ENCODE measurements at regions not wholly inside any gene's neighbourhood (a gene's known extent, or its start where the extent isn't known, plus 50 kb on each side); places are given as distances from the start of the nearest gene placed in this dataset.

DNA sequence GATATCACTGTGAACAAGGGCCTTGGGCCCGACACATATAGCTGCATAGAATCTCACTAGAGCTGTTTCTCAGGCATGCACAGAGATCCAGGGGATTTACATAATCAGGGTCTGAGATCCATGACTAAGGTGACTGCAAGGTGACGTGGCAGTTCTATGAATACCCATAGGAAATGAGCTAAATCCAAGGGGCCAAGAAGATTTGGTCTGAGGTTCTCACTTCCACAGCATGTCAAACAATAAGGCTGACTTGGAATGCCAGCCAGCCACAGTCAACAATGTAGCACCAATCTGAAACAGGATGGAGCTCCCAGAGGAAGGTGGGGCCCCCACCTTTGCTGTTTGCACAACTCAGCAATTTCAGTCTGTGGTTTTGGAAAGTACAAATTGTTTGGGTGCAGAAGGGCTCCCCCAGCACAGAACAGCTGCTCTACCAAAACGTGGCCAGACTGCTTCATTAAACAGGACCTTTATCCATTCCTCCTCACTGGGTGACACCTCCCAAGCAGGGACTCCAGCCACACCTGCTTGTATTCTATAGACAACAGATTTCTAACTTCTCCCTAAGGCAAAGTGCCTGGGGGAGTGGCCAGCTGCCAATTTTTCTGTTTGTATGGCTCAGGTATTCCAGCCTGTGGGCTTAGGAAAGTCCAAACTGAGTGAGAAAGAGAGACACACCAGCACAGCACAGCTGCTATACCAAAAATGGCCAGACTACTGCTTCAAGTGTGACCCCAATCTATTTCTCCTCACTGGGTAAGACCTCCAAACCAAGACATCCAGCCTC lies 333.4 kb downstream of the KDM5D start:
- WGBS, result 33% methylated on average over 2 of the region's 3 CpGs
- H3K9me3 ChIP-seq, result no peaks in the 10 kb centered on the region
- intact Hi-C loops (cut with DNase I), result no loop called here
- DNase-seq (ENCODE audit: low spot score), result peak; percentile 66
- no peaks in the 10 kb centered on the region for H3K36me3 ChIP-seq
- H3K27me3 ChIP-seq (replicated peaks; ENCODE audit: insufficient read depth), result no peaks in the 10 kb centered on the region
- peak overlapping the region in 1 of 2 donors; percentile 38 for H3K27ac ChIP-seq
- H3K4me1 ChIP-seq (replicated peaks), result no peaks in the 10 kb centered on the region
- no peak overlapping the region for H3K4me3 ChIP-seq
- TF ChIP-seq, protein P1, sequence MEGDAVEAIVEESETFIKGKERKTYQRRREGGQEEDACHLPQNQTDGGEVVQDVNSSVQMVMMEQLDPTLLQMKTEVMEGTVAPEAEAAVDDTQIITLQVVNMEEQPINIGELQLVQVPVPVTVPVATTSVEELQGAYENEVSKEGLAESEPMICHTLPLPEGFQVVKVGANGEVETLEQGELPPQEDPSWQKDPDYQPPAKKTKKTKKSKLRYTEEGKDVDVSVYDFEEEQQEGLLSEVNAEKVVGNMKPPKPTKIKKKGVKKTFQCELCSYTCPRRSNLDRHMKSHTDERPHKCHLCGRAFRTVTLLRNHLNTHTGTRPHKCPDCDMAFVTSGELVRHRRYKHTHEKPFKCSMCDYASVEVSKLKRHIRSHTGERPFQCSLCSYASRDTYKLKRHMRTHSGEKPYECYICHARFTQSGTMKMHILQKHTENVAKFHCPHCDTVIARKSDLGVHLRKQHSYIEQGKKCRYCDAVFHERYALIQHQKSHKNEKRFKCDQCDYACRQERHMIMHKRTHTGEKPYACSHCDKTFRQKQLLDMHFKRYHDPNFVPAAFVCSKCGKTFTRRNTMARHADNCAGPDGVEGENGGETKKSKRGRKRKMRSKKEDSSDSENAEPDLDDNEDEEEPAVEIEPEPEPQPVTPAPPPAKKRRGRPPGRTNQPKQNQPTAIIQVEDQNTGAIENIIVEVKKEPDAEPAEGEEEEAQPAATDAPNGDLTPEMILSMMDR (IDR thresholded peaks at IDR 0.05), result no peak
- TF ChIP-seq POLR2AphosphoS5 (IDR thresholded peaks at IDR 0.05) (peak; percentile 38), POLR2A (IDR thresholded peaks at IDR 0.05) (no peak)

GRCh38 chrY:19406246-19406645 lies 338.3 kb downstream of the KDM5D start:
- no peaks in the 10 kb centered on the region for H3K36me3 ChIP-seq
- TF ChIP-seq POLR2A (IDR thresholded peaks at IDR 0.05) (no peak), POLR2AphosphoS5 (IDR thresholded peaks at IDR 0.05) (no peak)
- TF ChIP-seq, protein P1 (IDR thresholded peaks at IDR 0.05), result no peak

GRCh38 chrY:19405598-19405997 lies 338.9 kb downstream of the KDM5D start:
- H3K4me1 ChIP-seq (replicated peaks), result no peaks in the 10 kb centered on the region
- WGBS, result 82% methylated on average over 4 of the region's 4 CpGs

More at GRCh38 chrY:19406246-19406645, 338.3 kb downstream of the KDM5D start:
- H3K27ac ChIP-seq, result no peak overlapping the region
- no peaks in the 10 kb centered on the region for H3K9me3 ChIP-seq
- no peaks in the 10 kb centered on the region for H3K27me3 ChIP-seq (replicated peaks; ENCODE audit: insufficient read depth)
- H3K4me3 ChIP-seq, result no peak overlapping the region
- no peak for DNase-seq (ENCODE audit: low spot score)
- intact Hi-C loops (cut with DNase I), result no loop called here
- no peaks in the 10 kb centered on the region for H3K4me1 ChIP-seq (replicated peaks)

DNA sequence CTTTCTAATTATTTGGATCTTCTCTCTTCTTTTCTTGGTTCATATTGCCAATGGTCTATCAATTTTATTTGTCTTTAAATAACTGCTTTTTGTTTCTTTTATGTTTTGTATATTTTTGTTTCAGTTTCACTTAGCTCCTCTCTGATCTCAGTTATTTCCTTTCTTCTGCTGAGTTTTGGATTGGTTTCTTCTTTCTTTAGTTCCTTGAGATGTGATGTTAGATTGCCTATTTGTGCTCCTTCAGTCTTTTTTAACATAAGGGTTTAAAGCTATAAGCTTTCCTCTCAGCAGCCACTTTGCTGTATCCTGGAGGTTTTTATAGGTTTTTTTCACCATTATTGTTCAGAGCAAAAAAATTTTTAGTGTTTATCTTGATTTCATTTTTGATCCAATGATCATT lies 351.6 kb downstream of the KDM5D start:
- intact Hi-C loops (cut with DNase I), result no loop called here
- no peak for TF ChIP-seq POLR2AphosphoS5 (IDR thresholded peaks at IDR 0.05)
- TF ChIP-seq, protein P1 (IDR thresholded peaks at IDR 0.05), result no peak

More at GRCh38 chrY:19405598-19405997, 338.9 kb downstream of the KDM5D start:
- intact Hi-C loops (cut with DNase I), result no loop called here
- Histone ChIP-seq H3K4me3 (no peak overlapping the region), H3K9me3 (no peaks in the 10 kb centered on the region), H3K27ac (no peak overlapping the region), H3K36me3 (no peaks in the 10 kb centered on the region), H3K27me3 (replicated peaks; ENCODE audit: insufficient read depth) (no peaks in the 10 kb centered on the region)
- TF ChIP-seq POLR2AphosphoS5 (IDR thresholded peaks at IDR 0.05) (no peak), POLR2A (IDR thresholded peaks at IDR 0.05) (no peak)
- TF ChIP-seq, protein P1 (IDR thresholded peaks at IDR 0.05), result no peak
- DNase-seq (ENCODE audit: low spot score), result no peak

GRCh38 chrY:19391922-19392321 lies 352.6 kb downstream of the KDM5D start:
- WGBS, result 88% methylated on average over 1 of the region's 1 CpG
- TF ChIP-seq POLR2A (IDR thresholded peaks at IDR 0.05) (no peak), POLR2AphosphoS5 (IDR thresholded peaks at IDR 0.05) (no peak)
- TF ChIP-seq, protein P1 (IDR thresholded peaks at IDR 0.05), result no peak
- no peaks in the 10 kb centered on the region for H3K4me1 ChIP-seq (replicated peaks)

More for the DNA sequence above, 351.6 kb downstream of the KDM5D start:
- Histone ChIP-seq H3K27ac (no peak overlapping the region), H3K9me3 (no peaks in the 10 kb centered on the region), H3K36me3 (no peaks in the 10 kb centered on the region), H3K27me3 (replicated peaks; ENCODE audit: insufficient read depth) (no peaks in the 10 kb centered on the region), H3K4me1 (replicated peaks) (no peaks in the 10 kb centered on the region), H3K4me3 (no peak overlapping the region)
- DNase-seq (ENCODE audit: low spot score), result no peak

More at GRCh38 chrY:19391922-19392321, 352.6 kb downstream of the KDM5D start:
- intact Hi-C loops (cut with DNase I), result no loop called here
- H3K27ac ChIP-seq, result no peak overlapping the region
- no peak overlapping the region for H3K4me3 ChIP-seq
- no peak for DNase-seq (ENCODE audit: low spot score)
- no peaks in the 10 kb centered on the region for H3K36me3 ChIP-seq
- H3K9me3 ChIP-seq, result no peaks in the 10 kb centered on the region
- no peaks in the 10 kb centered on the region for H3K27me3 ChIP-seq (replicated peaks; ENCODE audit: insufficient read depth)
